GM10266 (cell line): ENCODE measurements at regions not wholly inside any gene's neighbourhood (a gene's known extent, or its start where the extent isn't known, plus 50 kb on each side); places are given as distances from the start of the nearest gene placed in this dataset.

Source experiments
- DNase-seq: peaks from one replicate; pipeline ENCODE4 v3.0.0; 2012; ENCODE audit errors: extremely low spot score
- CTCF ChIP-seq: IDR thresholded peaks from 2 replicates; pipeline ENCODE4 v1.5.1; 2012; ENCODE audit warnings: mild to moderate bottlenecking, low read depth; ENCODE audit not compliant: control insufficient read depth, insufficient read depth; ENCODE audit errors: missing control alignments

DNA sequence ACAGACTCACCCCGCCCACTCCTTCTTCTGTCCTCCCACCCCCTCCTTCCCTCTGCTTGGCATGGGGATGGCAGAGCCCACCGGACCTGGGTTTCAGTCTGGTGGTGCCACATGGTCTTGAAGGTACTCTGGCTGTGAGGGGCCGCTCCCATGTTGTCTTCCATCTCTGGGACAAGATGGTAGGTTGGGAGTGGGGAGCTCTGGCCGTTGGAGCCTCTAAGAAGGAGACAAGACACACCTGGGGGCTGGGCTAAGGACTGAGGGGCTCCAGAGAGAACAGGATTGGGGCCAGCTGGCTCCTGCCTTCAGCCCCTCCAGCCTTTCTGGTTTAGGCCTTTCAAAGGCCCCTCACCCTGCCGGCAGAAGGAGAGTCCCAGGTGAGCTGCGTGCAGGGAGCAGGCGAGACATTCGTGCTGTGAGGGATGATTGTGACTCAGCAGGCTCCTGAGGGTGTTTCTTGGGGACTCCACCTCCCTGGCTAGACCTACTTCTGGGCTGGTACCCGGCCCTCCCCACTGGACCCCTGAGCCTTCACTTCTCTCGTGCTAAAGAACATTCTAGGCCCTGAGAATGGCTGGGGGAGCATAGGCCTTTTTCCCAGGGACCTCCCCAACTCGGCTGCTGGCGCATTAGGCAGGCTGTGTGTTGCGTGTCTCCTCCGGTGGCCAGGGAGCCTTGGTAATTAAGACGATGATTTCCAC lies 128.2 kb upstream of the HAAO start:
- no peak for TF ChIP-seq CTCF
- DNase-seq: no peak

DNA sequence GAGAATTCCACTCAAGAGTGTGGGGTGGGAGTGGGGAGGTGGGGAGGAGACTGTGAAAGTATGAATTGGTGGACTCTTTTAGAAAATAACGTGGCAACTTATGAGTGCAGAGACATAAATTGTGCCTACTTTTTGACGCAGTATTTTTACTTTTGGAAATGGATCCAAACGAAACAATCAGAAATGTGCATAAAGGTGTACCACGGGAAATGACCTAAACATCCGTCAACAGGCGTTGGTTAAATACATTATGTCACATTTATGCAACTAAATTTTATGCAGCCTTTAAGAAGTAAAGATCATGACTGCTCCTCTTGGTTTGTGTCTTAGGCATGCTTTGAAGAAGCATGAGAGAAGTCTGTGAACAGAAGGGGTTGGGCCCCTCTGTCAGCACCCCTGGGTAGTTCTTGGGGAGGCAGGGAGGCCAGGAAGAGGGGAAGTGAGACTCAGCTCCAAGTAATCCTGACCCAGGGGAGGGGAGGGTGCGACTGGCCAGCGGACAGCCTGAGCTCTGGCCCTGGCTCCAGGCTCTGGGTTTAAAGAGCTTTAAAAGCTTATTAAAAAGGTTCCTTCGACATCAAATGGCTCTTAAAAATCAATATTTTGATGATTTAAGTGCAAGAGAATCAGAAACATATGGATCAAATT lies 126.4 kb upstream of the HAAO start:
- no peak for TF ChIP-seq CTCF
- no peak for DNase-seq

DNA sequence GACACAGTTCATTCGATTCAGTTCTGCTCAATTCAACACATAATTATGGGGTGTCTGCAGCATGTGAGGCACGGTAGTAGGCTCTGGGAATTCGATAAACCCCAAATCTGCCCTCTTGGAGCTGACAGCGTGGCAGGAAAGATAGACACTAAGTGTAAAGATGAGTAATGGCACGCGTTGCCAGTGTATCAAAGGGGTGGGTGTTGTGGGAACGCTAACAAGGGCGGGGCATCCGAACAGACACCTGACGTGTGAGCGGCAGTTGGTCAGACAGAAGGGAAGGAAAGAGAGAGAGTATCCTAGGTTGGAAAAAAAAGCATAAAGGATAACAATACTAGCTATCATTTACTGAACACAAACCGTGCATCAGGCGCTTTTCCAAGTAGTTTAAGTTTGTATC lies 125.7 kb upstream of the HAAO start:
- no peak for DNase-seq

GRCh38 chr2:42917425-42917927 lies 125.1 kb upstream of the HAAO start:
- no peak for DNase-seq

More for the DNA sequence above, 125.7 kb upstream of the HAAO start:
- no peak for TF ChIP-seq CTCF

DNA sequence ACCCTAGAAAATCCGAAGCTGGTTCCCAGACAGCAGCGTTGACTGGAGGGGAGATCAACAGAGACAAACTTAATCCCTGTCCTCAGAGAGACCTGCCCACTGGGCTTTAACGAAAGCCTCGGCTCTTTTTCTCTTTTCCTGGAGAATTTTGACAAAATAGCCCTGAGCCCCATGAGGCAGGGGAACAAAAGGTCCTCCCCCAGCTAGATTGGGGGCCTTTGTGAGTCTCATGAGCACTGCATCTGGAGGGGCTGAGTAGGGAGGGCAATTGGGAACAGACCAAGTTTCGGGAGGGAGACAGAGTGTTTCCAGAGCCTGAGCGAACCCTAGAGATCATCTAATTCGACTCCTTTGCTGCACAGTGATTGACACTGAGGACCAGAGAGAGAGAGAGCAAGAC lies 123.9 kb upstream of the HAAO start:
- DNase-seq: no peak
- no peak for TF ChIP-seq CTCF

More at GRCh38 chr2:42917425-42917927, 125.1 kb upstream of the HAAO start:
- TF ChIP-seq CTCF: no peak

DNA sequence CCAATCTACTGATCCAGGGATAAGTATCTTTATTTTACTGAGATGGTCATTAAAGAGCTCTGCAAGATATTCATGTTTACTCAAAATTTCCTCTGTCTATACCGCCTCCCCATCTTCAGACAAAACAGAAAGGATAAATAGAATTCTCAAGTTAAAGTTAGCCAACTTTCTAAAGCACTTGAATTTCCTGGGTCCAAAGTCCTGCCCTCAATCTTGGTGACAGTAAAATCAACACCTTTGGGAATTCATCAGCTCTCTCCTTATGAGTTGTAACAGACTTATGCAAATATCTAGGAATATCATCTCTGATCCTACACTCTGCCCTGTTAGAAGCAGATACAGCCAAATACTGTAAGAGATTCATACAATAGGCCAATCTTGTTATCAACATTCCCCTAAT lies 122.5 kb upstream of the HAAO start:
- TF ChIP-seq CTCF: no peak
- DNase-seq: no peak

- no peak for TF ChIP-seq CTCF
- DNase-seq: no peak
These were observed 121.9 kb upstream of the HAAO start for GRCh38 chr2:42914314-42914713.
